SK-N-MC (cell line): ENCODE measurements at regions not wholly inside any gene's neighbourhood (a gene's known extent, or its start where the extent isn't known, plus 50 kb on each side); places are given as distances from the start of the nearest gene placed in this dataset.

Experiments
- EZH2 ChIP-seq: fragments of 200-600 bp; sonication (generic); IDR thresholded peaks from one replicate; pipeline ENCODE4 v1.6.1; 2017; ENCODE audit warnings: antibody characterized with exemption
- FOXP2 ChIP-seq: optimal IDR thresholded peaks from 2 replicates; pipeline ENCODE3; 2011; ENCODE audit warnings: mild to moderate bottlenecking, moderate library complexity; ENCODE audit not compliant: insufficient read depth; ENCODE audit errors: extremely low read length, control extremely low read depth
- POLR2AphosphoS5 ChIP-seq: IDR thresholded peaks from 2 replicates; pipeline ENCODE4 v1.6.1; 2012; ENCODE audit warnings: mild to moderate bottlenecking, low read depth, low read length, borderline replicate concordance

DNA sequence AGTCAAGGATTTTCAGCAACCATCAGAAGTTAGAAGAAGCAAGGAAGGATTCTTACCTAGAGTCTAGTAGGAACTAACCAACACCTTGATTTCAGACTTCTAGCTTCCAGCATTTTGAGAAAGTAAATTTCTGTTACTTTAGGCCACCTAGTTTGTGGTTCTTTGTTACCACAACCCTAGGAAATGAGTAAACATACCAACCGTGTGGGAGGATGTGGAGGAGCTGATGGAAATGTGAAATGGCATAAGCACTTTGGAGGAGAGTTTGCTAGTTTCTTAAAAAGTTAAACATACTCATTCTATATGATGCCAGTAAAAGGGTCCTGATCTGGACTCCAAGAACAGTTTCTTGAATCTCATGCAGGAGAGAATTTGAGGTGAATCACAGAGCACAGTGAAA lies 679.4 kb downstream of the PDHA2 start:
- TF ChIP-seq EZH2, result no peak
- no peak for TF ChIP-seq POLR2AphosphoS5
- no peak for TF ChIP-seq FOXP2
